Liver (tissue), 8 donors: ENCODE measurements at regions not wholly inside any gene's neighbourhood (a gene's known extent, or its start where the extent isn't known, plus 50 kb on each side); places are given as distances from the start of the nearest gene placed in this dataset.

ENCODE experiments used
- DNase-seq: peaks from one replicate; pipeline ENCODE4 v3.0.0-alpha.2; 2017; ENCODE audit warnings: low spot score
- H3K27ac ChIP-seq, 2 donors: one replicate each; pipeline ENCODE4 v1.7.0; 2013; ENCODE audit warnings: inconsistent platforms in 2 of 2, low read length in 2 of 2, control low read depth in 1 of 2, low read depth in 1 of 2, mild to moderate bottlenecking in 1 of 2
- H3K27me3 ChIP-seq, 4 donors: one replicate each; pipeline versions ENCODE4 v1.6.1 to v1.7.0; 2013; ENCODE audit warnings: low read length in 3 of 4, inconsistent platforms in 1 of 4, mild to moderate bottlenecking in 1 of 4, moderate library complexity in 1 of 4; ENCODE audit not compliant: control insufficient read depth in 4 of 4, insufficient read depth in 4 of 4
- H3K36me3 ChIP-seq, 4 donors: one replicate each; pipeline versions ENCODE4 v1.6.1 to v1.7.0; 2013; ENCODE audit warnings: low read length in 3 of 4, mild to moderate bottlenecking in 3 of 4, low read depth in 1 of 4, moderate library complexity in 1 of 4; ENCODE audit not compliant: control insufficient read depth in 4 of 4, insufficient read depth in 3 of 4
- H3K4me1 ChIP-seq, 4 donors: one replicate each; pipeline versions ENCODE4 v1.6.1 to v1.7.0; 2013; ENCODE audit warnings: low read length in 3 of 4, mild to moderate bottlenecking in 3 of 4, moderate library complexity in 1 of 4; ENCODE audit not compliant: control insufficient read depth in 4 of 4, insufficient read depth in 4 of 4
- H3K4me3 ChIP-seq, 3 donors: one replicate each; pipeline versions ENCODE4 v1.6.1 to v1.7.0; 2013; ENCODE audit warnings: low read length in 3 of 3, control low read depth in 1 of 3, low read depth in 1 of 3, mild to moderate bottlenecking in 1 of 3
- H3K9ac ChIP-seq, 2 donors: one replicate each; pipeline ENCODE4 v1.7.0; 2013; ENCODE audit warnings: low read length in 2 of 2, mild to moderate bottlenecking in 2 of 2, moderate library complexity in 2 of 2, control low read depth in 1 of 2, low read depth in 1 of 2
- H3K9me3 ChIP-seq, 4 donors: one replicate each; pipeline versions ENCODE4 v1.6.1 to v1.7.0; 2013; ENCODE audit warnings: low read length in 3 of 4; ENCODE audit not compliant: control insufficient read depth in 4 of 4
- EGR1 ChIP-seq, 2 donors: IDR thresholded peaks; 2 replicates each; pipeline ENCODE4 v1.6.1; 2016 to 2018; ENCODE audit warnings: antibody characterized with exemption in 2 of 2, low read depth in 2 of 2
- FOXA1 ChIP-seq: IDR thresholded peaks from 2 replicates; pipeline ENCODE4 v1.6.1; 2016; ENCODE audit warnings: antibody characterized with exemption
- FOXA2 ChIP-seq: IDR thresholded peaks from 2 replicates; pipeline ENCODE4 v1.6.1; 2016; ENCODE audit warnings: antibody characterized with exemption
- HNF4A ChIP-seq, 2 donors: conservative IDR thresholded peaks; 2 replicates each; pipeline ENCODE4 v1.6.1; 2016; ENCODE audit warnings: antibody characterized with exemption in 2 of 2, mild to moderate bottlenecking in 2 of 2
- RXRA ChIP-seq, 2 donors: IDR thresholded peaks; 2 replicates each; pipeline ENCODE4 v1.6.1; 2017 to 2018; ENCODE audit warnings: antibody characterized with exemption in 2 of 2, mild to moderate bottlenecking in 1 of 2
- TAF1 ChIP-seq: conservative IDR thresholded peaks from 2 replicates; pipeline ENCODE4 v1.6.1; 2016; ENCODE audit warnings: antibody characterized with exemption, mild to moderate bottlenecking
- WGBS: extraction: QIAGEN DNeasy Blood & Tissue Kit; methylation state at CpG from one replicate; pipeline ENCODE4 v1.1.7; 2013; 5-methylcytosine and 5-hydroxymethylcytosine counted together
- TF ChIP-seq, protein P1 (sequence below): IDR thresholded peaks from 2 replicates; pipeline ENCODE4 v1.6.1; 2016; ENCODE audit warnings: antibody characterized with exemption
- TF ChIP-seq, protein P2 (sequence below): IDR thresholded peaks from 2 replicates; pipeline ENCODE4 v1.6.1; 2016; ENCODE audit warnings: antibody characterized with exemption
- TF ChIP-seq, protein P3 (sequence below): fragments of 150-350 bp; IDR thresholded peaks from 2 replicates; pipeline ENCODE4 v1.5.1; 2017; ENCODE audit warnings: improper control_type of control experiment, low read depth, low read length; ENCODE audit not compliant: missing input control
- TF ChIP-seq, protein P4 (sequence below): IDR thresholded peaks from 2 replicates; pipeline ENCODE4 v1.6.1; 2016; ENCODE audit warnings: antibody characterized with exemption
- TF ChIP-seq, protein P5 (sequence below): IDR thresholded peaks from 2 replicates; pipeline ENCODE4 v1.6.1; 2016; ENCODE audit warnings: antibody characterized with exemption, mild to moderate bottlenecking
- donor health status: healthy.
- donor health status: healthy.
- donor health status: healthy.
- donor health status: healthy.
- donor health status: healthy.

DNA sequence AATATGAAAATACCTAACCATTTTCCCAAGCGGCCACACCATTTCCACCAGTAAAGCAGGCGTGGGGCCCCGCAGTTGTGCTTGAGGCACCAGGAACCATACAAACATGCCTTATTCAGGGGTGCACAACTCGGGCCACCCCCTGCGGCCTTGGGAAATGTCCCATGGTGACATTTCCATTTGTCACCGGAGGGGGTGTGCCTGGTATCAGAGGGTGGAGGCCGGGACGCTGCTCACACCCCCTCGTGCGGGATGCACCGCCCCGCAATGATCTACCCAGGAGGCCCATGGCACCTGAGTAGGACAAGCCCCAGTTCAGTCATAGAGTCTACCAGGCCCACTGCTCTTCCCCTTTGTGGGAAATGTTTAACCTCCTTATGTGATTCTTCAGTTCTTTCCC lies 218.8 kb downstream of the TEX29 start (continued):
- TF ChIP-seq, protein P1, sequence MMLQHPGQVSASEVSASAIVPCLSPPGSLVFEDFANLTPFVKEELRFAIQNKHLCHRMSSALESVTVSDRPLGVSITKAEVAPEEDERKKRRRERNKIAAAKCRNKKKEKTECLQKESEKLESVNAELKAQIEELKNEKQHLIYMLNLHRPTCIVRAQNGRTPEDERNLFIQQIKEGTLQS, result no peak
- TF ChIP-seq HNF4A (conservative IDR thresholded peaks at IDR 0.05), result no peak
- no peak for TF ChIP-seq FOXA1
- TF ChIP-seq, protein P2, sequence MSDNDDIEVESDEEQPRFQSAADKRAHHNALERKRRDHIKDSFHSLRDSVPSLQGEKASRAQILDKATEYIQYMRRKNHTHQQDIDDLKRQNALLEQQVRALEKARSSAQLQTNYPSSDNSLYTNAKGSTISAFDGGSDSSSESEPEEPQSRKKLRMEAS, result no peak

DNA sequence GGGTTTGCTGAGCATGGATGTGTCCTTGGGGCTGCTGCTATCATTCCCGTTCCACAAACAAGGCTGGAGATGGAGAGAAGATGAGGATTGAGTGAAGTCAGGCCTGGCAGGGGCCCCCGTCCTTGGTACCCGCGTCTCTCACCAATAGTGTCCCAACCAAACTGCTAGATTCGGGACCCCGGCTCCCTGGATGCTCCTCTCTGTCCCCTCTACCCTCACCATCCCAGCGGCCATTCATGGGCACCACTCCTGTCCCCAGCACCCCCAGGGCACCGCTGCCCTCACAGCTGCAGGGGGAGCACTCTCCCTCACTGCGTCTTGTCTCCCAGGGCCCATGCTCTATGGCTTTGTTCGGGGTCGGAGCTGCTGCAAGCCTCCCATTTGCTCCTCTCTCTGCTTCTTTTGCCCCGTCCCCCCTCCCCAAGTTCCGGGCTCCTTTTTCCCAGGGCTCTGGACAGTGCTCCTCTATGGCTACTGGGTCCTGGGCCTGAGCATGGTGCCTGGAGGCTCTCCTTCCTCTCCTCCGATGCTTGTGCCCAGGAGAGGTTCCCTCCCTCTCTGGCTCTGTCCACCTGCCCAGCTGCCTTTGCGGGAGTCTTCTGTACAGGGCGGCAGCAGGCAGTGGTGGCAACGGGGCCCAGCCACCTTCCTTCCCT lies 219.5 kb downstream of the TEX29 start:
- H3K4me3 ChIP-seq, result no peak overlapping the region
- H3K27me3 ChIP-seq, result no peaks in the 10 kb centered on the region
- no peaks in the 10 kb centered on the region for H3K36me3 ChIP-seq
- no peak for DNase-seq
- H3K9me3 ChIP-seq, result no peaks in the 10 kb centered on the region
- H3K4me1 ChIP-seq, result peaks cover 9 to 44% (median 28%) of the 10 kb centered on the region in 4 donors
- no peak overlapping the region for H3K27ac ChIP-seq
- TF ChIP-seq TAF1 (no peak), EGR1 (IDR thresholded peaks at IDR 0.05; ENCODE audit: low read depth in 2 of 2) (no peak), FOXA1 (no peak)
- TF ChIP-seq, protein P3, sequence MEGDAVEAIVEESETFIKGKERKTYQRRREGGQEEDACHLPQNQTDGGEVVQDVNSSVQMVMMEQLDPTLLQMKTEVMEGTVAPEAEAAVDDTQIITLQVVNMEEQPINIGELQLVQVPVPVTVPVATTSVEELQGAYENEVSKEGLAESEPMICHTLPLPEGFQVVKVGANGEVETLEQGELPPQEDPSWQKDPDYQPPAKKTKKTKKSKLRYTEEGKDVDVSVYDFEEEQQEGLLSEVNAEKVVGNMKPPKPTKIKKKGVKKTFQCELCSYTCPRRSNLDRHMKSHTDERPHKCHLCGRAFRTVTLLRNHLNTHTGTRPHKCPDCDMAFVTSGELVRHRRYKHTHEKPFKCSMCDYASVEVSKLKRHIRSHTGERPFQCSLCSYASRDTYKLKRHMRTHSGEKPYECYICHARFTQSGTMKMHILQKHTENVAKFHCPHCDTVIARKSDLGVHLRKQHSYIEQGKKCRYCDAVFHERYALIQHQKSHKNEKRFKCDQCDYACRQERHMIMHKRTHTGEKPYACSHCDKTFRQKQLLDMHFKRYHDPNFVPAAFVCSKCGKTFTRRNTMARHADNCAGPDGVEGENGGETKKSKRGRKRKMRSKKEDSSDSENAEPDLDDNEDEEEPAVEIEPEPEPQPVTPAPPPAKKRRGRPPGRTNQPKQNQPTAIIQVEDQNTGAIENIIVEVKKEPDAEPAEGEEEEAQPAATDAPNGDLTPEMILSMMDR, result no peak
- 89% methylated on average over 17 of the region's 17 CpGs for WGBS
- H3K9ac ChIP-seq, result no peak overlapping the region

DNA sequence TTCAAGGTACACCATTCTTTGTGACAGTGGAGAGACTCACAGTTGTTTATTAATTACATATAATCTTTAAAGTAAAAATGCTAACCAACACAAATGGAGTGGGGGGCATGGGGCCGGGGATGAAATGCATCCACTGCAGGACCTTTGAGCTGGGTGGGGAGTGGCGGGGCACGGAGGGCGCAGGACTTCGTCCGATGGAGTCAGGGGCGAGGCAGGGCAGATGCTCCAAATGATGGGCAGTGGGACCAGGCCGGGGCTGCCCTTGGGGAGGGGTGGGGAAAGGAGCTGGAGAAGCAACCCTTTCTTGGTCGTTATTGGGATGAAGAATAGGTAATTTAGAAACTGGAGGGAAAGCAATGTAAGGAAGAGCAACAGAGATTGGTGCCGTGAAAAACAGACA lies 220.0 kb downstream of the TEX29 start:
- no peaks in the 10 kb centered on the region for H3K36me3 ChIP-seq
- no peaks in the 10 kb centered on the region for H3K9me3 ChIP-seq
- H3K9ac ChIP-seq, result no peak overlapping the region
- peaks cover 9 to 43% (median 28%) of the 10 kb centered on the region in 4 donors for H3K4me1 ChIP-seq
- DNase-seq, result no peak
- H3K4me3 ChIP-seq, result no peak overlapping the region
- no peaks in the 10 kb centered on the region for H3K27me3 ChIP-seq
- H3K27ac ChIP-seq, result no peak overlapping the region
- WGBS, result 92% methylated on average over 10 of the region's 10 CpGs
- no peak for TF ChIP-seq FOXA2
- TF ChIP-seq, protein P4, sequence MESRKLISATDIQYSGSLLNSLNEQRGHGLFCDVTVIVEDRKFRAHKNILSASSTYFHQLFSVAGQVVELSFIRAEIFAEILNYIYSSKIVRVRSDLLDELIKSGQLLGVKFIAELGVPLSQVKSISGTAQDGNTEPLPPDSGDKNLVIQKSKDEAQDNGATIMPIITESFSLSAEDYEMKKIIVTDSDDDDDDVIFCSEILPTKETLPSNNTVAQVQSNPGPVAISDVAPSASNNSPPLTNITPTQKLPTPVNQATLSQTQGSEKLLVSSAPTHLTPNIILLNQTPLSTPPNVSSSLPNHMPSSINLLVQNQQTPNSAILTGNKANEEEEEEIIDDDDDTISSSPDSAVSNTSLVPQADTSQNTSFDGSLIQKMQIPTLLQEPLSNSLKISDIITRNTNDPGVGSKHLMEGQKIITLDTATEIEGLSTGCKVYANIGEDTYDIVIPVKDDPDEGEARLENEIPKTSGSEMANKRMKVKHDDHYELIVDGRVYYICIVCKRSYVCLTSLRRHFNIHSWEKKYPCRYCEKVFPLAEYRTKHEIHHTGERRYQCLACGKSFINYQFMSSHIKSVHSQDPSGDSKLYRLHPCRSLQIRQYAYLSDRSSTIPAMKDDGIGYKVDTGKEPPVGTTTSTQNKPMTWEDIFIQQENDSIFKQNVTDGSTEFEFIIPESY, result no peak
- no peak for TF ChIP-seq RXRA (IDR thresholded peaks at IDR 0.05)
- TF ChIP-seq, protein P5, sequence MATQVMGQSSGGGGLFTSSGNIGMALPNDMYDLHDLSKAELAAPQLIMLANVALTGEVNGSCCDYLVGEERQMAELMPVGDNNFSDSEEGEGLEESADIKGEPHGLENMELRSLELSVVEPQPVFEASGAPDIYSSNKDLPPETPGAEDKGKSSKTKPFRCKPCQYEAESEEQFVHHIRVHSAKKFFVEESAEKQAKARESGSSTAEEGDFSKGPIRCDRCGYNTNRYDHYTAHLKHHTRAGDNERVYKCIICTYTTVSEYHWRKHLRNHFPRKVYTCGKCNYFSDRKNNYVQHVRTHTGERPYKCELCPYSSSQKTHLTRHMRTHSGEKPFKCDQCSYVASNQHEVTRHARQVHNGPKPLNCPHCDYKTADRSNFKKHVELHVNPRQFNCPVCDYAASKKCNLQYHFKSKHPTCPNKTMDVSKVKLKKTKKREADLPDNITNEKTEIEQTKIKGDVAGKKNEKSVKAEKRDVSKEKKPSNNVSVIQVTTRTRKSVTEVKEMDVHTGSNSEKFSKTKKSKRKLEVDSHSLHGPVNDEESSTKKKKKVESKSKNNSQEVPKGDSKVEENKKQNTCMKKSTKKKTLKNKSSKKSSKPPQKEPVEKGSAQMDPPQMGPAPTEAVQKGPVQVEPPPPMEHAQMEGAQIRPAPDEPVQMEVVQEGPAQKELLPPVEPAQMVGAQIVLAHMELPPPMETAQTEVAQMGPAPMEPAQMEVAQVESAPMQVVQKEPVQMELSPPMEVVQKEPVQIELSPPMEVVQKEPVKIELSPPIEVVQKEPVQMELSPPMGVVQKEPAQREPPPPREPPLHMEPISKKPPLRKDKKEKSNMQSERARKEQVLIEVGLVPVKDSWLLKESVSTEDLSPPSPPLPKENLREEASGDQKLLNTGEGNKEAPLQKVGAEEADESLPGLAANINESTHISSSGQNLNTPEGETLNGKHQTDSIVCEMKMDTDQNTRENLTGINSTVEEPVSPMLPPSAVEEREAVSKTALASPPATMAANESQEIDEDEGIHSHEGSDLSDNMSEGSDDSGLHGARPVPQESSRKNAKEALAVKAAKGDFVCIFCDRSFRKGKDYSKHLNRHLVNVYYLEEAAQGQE, result no peak
